Breast epithelium (tissue), 4 donors: ENCODE measurements at regions not wholly inside any gene's neighbourhood (a gene's known extent, or its start where the extent isn't known, plus 50 kb on each side); places are given as distances from the start of the nearest gene placed in this dataset.

ENCODE experiments used
- DNase-seq, 2 donors: peaks; one replicate each; pipeline ENCODE4 v3.0.0-alpha.2; 2019; ENCODE audit warnings: low spot score in 2 of 2
- H3K27ac ChIP-seq, 2 donors: fragments of 200-600 bp; sonication (generic) in 1 of 2; one replicate each; pipeline ENCODE4 v1.5.1; 2016 to 2019; ENCODE audit warnings: mild to moderate bottlenecking in 1 of 2
- H3K27me3 ChIP-seq, 2 donors: fragments of 200-600 bp; sonication (generic) in 1 of 2; one replicate each; pipeline versions ENCODE4 v1.5.1 to v1.6.0; 2017 to 2019; ENCODE audit warnings: control low read depth in 1 of 2, mild to moderate bottlenecking in 1 of 2
- H3K36me3 ChIP-seq: fragments of 200-600 bp; one replicate; pipeline ENCODE4 v1.5.1; 2019
- H3K4me1 ChIP-seq, 2 donors: fragments of 200-600 bp; sonication (generic); one replicate each; pipeline ENCODE4 v1.5.1; 2016 to 2019; ENCODE audit warnings: control low read depth in 1 of 2
- H3K4me3 ChIP-seq, 3 donors: fragments of 200-600 bp; sonication (generic); 1 replicate in 2 of 3; 2 replicates in 1 of 3; pipeline ENCODE4 v1.5.1; 2016 to 2019; ENCODE audit warnings: mild to moderate bottlenecking in 3 of 3, moderate library complexity in 2 of 3
- H3K9me3 ChIP-seq, 2 donors: fragments of 200-600 bp; sonication (generic) in 1 of 2; one replicate each; pipeline ENCODE4 v1.5.1; 2016 to 2019; ENCODE audit warnings: control low read depth in 1 of 2
- CTCF ChIP-seq, 3 donors: fragments of 450-650 bp; IDR thresholded peaks; one replicate each; pipeline ENCODE4 v1.5.1; 2016 to 2017; ENCODE audit warnings: antibody characterized with exemption in 3 of 3, mild to moderate bottlenecking in 3 of 3, moderate library complexity in 3 of 3
- POLR2A ChIP-seq: fragments of 450-650 bp; IDR thresholded peaks from one replicate; pipeline ENCODE4 v1.6.1; 2016; ENCODE audit warnings: antibody characterized with exemption, mild to moderate bottlenecking, moderate library complexity
- POLR2AphosphoS5 ChIP-seq, 3 donors: sonication (generic); formaldehyde crosslinking; IDR thresholded peaks; one replicate each; pipeline ENCODE4 v1.6.1; 2017; ENCODE audit warnings: antibody characterized with exemption in 3 of 3
- intact Hi-C: fragments of 100-400 bp; cut with DNase I; formaldehyde crosslinking; loops from one replicate; pipeline ENCODE4 v1.15.1; 2023; ENCODE audit warnings: low total_unique reads

- Histone ChIP-seq H3K4me1 (no peaks in the 10 kb centered on the region), H3K27me3 (no peaks in the 10 kb centered on the region), H3K27ac (no peak overlapping the region), H3K9me3 (no peaks in the 10 kb centered on the region), H3K4me3 (no peak overlapping the region), H3K36me3 (no peaks in the 10 kb centered on the region)
- DNase-seq: no peak
- intact Hi-C loops: no loop called here
- TF ChIP-seq CTCF (IDR thresholded peaks at IDR 0.05) (no peak), POLR2AphosphoS5 (IDR thresholded peaks at IDR 0.05) (no peak), POLR2A (no peak)
These were observed 387.4 kb downstream of the ETV1 start for GRCh38 chr7:13602036-13602435.

- Histone ChIP-seq H3K4me1 (no peaks in the 10 kb centered on the region), H3K4me3 (no peak overlapping the region), H3K36me3 (no peaks in the 10 kb centered on the region), H3K27me3 (no peaks in the 10 kb centered on the region), H3K9me3 (peaks cover 0 to 8% of the 10 kb centered on the region in 2 donors), H3K27ac (no peak overlapping the region)
- DNase-seq: no peak
- TF ChIP-seq CTCF (IDR thresholded peaks at IDR 0.05) (no peak), POLR2AphosphoS5 (IDR thresholded peaks at IDR 0.05) (no peak), POLR2A (no peak)
- intact Hi-C loops: no loop called here
These were observed 386.4 kb downstream of the ETV1 start for GRCh38 chr7:13603016-13603415.

- TF ChIP-seq POLR2AphosphoS5 (IDR thresholded peaks at IDR 0.05) (no peak), POLR2A (no peak), CTCF (IDR thresholded peaks at IDR 0.05) (no peak)
- intact Hi-C loops: no loop called here
- Histone ChIP-seq H3K4me3 (no peak overlapping the region), H3K9me3 (peaks cover 0 to 8% of the 10 kb centered on the region in 2 donors), H3K36me3 (no peaks in the 10 kb centered on the region), H3K4me1 (no peaks in the 10 kb centered on the region), H3K27me3 (no peaks in the 10 kb centered on the region), H3K27ac (no peak overlapping the region)
- DNase-seq: no peak
These were observed 385.8 kb downstream of the ETV1 start for GRCh38 chr7:13603661-13604060.

GRCh38 chr7:13604178-13604577 lies 385.3 kb downstream of the ETV1 start:
- no peaks in the 10 kb centered on the region for H3K4me1 ChIP-seq
- no peaks in the 10 kb centered on the region for H3K36me3 ChIP-seq
- no peak overlapping the region for H3K27ac ChIP-seq
- DNase-seq: no peak
- no peaks in the 10 kb centered on the region for H3K27me3 ChIP-seq
- no peak for TF ChIP-seq POLR2A
- TF ChIP-seq CTCF (IDR thresholded peaks at IDR 0.05): no peak
- no peak for TF ChIP-seq POLR2AphosphoS5 (IDR thresholded peaks at IDR 0.05)
- H3K4me3 ChIP-seq: no peak overlapping the region
- intact Hi-C loops: no loop called here
- H3K9me3 ChIP-seq: peaks cover 0 to 8% of the 10 kb centered on the region in 2 donors

- H3K27me3 ChIP-seq: no peaks in the 10 kb centered on the region
- intact Hi-C loops: no loop called here
- no peaks in the 10 kb centered on the region for H3K36me3 ChIP-seq
- no peaks in the 10 kb centered on the region for H3K4me1 ChIP-seq
- DNase-seq: no peak
- no peak overlapping the region for H3K4me3 ChIP-seq
- H3K27ac ChIP-seq: no peak overlapping the region
- H3K9me3 ChIP-seq: peaks cover 0 to 8% of the 10 kb centered on the region in 2 donors
- TF ChIP-seq POLR2A: no peak
- TF ChIP-seq POLR2AphosphoS5 (IDR thresholded peaks at IDR 0.05): no peak
- no peak for TF ChIP-seq CTCF (IDR thresholded peaks at IDR 0.05)
These were observed 379.1 kb downstream of the ETV1 start for GRCh38 chr7:13610372-13610771.
